Stimulated activated CD4-positive, alpha-beta T cell treated with anti-CD3 and anti-CD28 coated beads, Interleukin-1b, Interleukin-23, amount 100 ng/mL, for 48 hours (primary cell): ENCODE measurements at regions not wholly inside any gene's neighbourhood (a gene's known extent, or its start where the extent isn't known, plus 50 kb on each side); places are given as distances from the start of the nearest gene placed in this dataset.
A peak's percentile ranks its signal among the peaks of the same experiment; 100 is the strongest.
"Not testable (repeated sequence)": the region's sequence is repeated elsewhere in the genome, so short reads cannot be mapped to it uniquely, and the experiment has no call there.

Source experiments
- DNase-seq: peaks from one replicate; pipeline ENCODE4 v3.0.0-alpha.2; 2020

DNA sequence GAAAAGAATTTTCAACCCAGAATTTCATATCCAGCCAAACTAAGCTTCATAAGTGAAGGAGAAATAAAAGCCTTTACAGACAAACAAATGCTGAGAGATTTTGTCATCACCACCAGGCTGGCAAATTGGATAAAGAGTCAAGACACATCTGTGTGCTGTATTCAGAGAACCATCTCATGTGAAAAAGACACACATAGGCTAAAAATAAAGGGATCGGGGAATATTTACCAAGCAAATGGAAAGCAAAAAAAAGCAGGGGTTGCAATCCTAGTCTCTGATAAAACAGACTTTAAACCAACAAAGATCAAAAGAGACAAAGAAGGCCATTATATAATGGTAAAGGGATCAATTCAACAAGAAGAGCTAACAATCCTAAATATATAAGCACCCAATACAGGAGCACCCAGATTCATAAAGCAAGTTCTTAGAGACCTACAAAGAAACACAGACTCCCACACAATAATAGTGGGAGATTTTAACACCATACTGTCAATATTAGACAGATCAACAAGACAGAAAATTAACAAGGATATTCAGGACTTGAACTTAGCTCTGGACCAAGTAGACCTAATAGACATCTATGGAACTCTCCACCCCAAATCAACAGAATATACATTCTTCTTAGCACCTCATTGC, 55.9 kb upstream of the ACSM6 start:
- not testable (repeated sequence) for DNase-seq

DNA sequence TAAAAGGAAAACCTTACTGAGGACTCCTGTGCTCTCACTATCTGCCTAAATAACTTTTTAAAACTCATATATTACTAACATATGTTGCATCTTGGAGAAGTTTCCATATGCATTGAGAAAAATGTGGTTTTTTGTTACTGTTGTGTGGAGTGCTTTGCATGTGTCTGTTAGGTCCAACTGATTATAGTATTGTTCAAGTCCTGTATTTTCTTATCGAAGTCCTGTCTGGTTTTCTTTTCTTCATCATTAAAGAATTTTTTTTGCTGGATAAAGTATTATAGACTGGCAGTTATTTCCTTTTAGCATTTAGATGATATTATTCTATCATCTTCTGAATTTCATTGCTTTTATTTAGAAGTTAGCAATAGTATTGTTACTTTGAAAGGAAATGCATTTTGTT, 59.5 kb upstream of the ACSM6 start:
- DNase-seq = no peak

DNA sequence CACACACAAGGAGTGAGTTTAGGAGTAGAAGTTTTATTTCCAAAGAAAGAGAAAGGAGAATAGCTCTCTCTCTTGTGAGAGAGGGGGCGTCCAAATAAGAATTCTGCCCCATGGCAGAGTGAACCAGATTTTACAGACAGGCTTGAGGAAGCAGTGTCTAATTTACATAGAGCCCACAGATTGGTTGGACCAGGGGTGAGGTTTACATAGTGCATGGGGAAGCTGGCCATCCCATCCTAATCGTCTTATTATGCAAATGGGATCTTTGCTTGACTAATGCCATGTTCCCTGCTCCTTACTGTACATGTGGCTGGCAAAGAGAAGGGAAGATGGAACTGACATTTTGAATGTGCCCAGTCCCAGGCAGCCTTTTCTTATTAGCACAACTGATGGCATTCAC, 60.0 kb upstream of the ACSM6 start:
- DNase-seq = no peak

DNA sequence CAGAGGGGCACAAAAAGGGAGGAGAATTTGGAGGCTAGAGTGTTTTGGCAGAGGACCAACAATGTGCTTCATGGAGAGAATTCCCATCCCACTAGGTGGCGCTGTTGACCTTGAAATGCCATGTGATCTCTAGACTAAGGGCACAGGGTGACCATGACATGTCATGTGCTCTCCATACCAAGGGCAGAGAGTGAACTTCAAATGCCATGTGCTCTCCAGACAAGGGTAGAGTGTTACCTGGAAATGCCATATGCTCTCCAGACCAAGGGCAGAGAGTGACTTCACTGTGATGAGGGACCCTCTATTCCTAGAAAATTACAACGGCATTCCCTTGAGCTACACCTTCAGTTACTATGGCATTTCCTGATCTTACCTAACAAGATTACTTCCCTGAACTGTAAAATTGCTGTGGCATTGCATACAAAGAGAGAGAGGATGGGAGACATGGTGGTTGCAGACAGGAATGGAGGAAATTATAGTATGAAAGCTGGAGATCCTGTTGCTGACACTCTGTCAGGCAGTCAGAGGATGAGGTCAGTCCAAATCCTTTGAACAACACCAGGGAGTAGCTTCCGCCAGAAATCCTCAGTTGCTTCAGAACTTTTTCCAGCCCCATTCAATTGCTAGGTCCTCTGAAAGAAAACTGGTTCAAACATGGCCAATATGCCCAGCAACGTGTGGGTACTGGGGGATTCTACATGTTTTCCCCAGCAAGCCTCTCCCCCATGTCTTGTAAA, 60.9 kb upstream of the ACSM6 start:
- peak; percentile 74 for DNase-seq

DNA sequence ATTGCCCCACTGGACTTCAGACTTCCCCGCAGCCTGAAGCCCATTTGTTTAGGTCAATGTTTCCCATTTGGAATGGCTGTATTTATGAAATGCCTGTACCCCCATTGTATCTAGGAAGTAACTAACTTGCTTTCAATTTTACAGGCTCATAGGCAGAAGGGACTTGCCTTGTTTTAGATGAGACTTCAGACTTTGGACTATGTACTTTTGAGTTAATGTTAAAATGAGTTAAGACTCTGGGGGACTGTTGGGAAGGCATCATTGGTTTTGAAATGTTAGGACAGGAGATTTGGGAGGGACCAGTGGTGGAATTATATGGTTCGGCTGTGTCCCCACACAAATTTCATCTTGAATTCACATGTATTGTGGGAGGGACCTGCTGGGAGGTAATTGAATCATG, 61.1 kb upstream of the CYP2C8 start:
- DNase-seq = not testable (repeated sequence)

DNA sequence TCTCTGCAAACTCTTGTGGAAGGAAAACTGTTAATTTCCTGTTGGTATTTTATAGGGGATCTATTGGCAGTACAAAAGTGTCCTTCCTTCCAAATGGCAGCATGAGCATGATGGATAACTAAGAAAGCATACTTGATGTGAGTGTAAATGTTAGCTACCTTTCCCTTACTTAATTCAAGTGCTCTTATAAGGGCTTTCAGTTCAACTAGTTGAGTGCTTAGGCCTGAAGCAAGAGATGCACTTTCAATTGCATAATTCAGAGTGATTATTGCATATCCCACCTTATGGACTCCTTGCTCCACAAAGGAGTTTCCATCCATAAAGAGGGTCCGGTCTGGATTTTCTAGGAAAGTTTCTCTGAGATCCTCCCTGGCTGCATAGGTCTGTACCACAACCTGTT, 56.3 kb upstream of the CYP2C8 start:
- no peak for DNase-seq

DNA sequence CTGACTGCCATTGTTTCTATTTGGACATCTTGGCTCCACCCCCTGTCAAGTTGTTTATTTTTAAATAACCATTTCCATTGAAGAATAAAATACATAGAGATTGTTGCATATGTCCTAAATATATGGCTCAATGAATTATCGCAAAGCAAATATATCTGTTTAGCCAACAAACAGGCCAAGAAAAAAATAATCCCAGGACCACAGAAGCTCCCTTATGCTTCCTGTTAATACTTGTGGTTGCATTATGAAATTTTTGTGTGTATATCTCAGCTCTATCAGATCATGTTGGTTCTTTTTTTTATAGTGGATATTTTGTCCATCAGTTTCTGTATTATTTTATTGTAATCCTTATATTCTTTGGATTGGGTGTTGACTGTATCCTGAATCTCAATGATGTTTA, 53.4 kb upstream of the CYP2C8 start:
- DNase-seq = no peak

DNA sequence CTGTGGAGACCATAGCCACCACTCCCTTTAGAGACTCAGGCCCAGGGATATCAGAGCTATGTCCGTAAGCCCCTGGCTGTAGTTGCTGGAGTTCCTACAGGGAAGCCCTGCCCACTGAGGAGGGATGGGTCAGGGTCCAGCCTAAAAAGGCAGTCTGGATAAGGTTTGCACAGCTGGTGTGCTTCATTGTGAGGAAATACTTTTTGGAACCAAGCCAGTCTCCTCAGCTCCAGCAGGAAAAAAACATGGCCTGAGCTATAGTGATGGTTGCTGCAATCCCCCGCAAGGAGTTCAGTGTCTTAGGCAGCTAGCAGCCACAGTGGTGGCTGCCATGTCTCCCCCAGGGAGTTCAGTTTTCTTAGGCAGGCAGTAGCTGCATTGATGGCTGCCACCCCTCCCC, 52.6 kb upstream of the CYP2C8 start:
- DNase-seq = no peak
